ENCODE measurements at regions not wholly inside any gene's neighbourhood (a gene's known extent, or its start where the extent isn't known, plus 50 kb on each side); places are given as distances from the start of the nearest gene placed in this dataset.

DNA sequence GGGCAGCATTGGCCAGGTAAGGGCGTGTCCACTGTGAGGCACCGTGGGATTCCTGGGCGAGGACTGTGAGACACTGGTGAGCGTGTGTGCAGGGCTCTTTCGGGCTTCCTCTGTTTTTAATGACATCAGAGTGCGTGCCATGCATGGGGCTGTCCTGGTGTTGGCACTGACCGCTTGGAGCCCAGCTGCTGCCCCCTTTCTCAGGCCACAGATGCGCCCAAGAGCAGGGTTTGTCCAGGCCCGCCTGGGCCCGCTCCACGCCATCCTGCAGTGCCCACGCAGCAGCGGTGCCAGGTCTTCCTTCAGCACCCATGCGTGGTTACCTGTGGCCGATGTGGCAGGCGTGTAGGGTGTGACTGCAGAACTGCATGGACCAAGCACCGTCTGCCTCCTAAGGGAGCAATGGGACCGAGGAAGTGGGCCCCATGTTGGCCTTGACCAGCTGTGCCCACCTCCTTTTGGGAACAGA is 72.3 kb upstream of the SEPTIN5 start:
- TF ChIP-seq POLR2AphosphoS5 (IDR thresholded peaks at IDR 0.05) (no peak), POLR2A (IDR thresholded peaks at IDR 0.05) (no peak)
- TF ChIP-seq, protein P1, sequence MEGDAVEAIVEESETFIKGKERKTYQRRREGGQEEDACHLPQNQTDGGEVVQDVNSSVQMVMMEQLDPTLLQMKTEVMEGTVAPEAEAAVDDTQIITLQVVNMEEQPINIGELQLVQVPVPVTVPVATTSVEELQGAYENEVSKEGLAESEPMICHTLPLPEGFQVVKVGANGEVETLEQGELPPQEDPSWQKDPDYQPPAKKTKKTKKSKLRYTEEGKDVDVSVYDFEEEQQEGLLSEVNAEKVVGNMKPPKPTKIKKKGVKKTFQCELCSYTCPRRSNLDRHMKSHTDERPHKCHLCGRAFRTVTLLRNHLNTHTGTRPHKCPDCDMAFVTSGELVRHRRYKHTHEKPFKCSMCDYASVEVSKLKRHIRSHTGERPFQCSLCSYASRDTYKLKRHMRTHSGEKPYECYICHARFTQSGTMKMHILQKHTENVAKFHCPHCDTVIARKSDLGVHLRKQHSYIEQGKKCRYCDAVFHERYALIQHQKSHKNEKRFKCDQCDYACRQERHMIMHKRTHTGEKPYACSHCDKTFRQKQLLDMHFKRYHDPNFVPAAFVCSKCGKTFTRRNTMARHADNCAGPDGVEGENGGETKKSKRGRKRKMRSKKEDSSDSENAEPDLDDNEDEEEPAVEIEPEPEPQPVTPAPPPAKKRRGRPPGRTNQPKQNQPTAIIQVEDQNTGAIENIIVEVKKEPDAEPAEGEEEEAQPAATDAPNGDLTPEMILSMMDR (IDR thresholded peaks at IDR 0.05 in 8 of 11, conservative IDR thresholded peaks at IDR 0.05 in 3 of 11) = no peak
